Nephron progenitor cell (in vitro differentiated cells): ENCODE measurements at regions not wholly inside any gene's neighbourhood (a gene's known extent, or its start where the extent isn't known, plus 50 kb on each side); places are given as distances from the start of the nearest gene placed in this dataset.

Source experiments
- DNase-seq: peaks from one replicate; pipeline ENCODE4 v3.0.0; 2021
- H3K27ac Mint-ChIP-seq: 2 replicates; pipeline ENCODE4 v1.8.0; 2021; ENCODE audit warnings: mild to moderate bottlenecking, moderate library complexity, mixed read lengths
- H3K27me3 Mint-ChIP-seq: 2 replicates; pipeline ENCODE4 v1.8.0; 2021; ENCODE audit warnings: mild to moderate bottlenecking, low read depth, mixed read lengths; ENCODE audit not compliant: poor library complexity
- H3K36me3 Mint-ChIP-seq: 2 replicates; pipeline ENCODE4 v1.8.0; 2021; ENCODE audit warnings: low read depth, mixed read lengths
- H3K4me1 Mint-ChIP-seq: 2 replicates; pipeline ENCODE4 v1.8.0; 2021; ENCODE audit warnings: mixed read lengths
- H3K4me3 Mint-ChIP-seq: 2 replicates; pipeline ENCODE4 v1.8.0; 2021; ENCODE audit warnings: mild to moderate bottlenecking, moderate library complexity, mixed read lengths
- H3K9me3 Mint-ChIP-seq: 2 replicates; pipeline ENCODE4 v1.8.0; 2021; ENCODE audit warnings: mild to moderate bottlenecking, moderate library complexity, mixed read lengths
- TF ChIP-seq, protein P1 (sequence below): fragments of 200-600 bp; sonication (generic); IDR thresholded peaks from 2 replicates; pipeline ENCODE4 v1.5.0; 2021; ENCODE audit warnings: antibody characterized with exemption

DNA sequence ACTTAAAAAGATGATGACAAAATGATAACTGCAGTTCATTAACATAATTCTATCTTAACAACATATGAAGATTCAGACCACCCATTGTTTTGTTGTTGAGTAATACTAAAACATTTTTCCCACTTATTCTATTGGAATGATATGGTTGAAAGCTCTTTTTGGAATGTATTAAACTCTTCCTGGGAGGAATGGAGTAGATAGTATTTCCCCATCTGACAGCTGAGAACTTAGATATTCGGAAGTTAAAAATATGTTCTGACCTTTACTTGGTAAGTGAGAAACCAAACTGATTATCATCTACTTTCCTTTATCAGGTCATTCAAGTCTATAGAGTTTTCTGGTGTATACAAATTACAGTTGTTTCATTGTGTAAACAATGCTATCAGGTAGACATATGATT lies 452.9 kb downstream of the CSNK1G3 start:
- H3K27me3 Mint-ChIP-seq = no peaks in the 10 kb centered on the region
- TF ChIP-seq, protein P1, sequence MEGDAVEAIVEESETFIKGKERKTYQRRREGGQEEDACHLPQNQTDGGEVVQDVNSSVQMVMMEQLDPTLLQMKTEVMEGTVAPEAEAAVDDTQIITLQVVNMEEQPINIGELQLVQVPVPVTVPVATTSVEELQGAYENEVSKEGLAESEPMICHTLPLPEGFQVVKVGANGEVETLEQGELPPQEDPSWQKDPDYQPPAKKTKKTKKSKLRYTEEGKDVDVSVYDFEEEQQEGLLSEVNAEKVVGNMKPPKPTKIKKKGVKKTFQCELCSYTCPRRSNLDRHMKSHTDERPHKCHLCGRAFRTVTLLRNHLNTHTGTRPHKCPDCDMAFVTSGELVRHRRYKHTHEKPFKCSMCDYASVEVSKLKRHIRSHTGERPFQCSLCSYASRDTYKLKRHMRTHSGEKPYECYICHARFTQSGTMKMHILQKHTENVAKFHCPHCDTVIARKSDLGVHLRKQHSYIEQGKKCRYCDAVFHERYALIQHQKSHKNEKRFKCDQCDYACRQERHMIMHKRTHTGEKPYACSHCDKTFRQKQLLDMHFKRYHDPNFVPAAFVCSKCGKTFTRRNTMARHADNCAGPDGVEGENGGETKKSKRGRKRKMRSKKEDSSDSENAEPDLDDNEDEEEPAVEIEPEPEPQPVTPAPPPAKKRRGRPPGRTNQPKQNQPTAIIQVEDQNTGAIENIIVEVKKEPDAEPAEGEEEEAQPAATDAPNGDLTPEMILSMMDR = no peak
- H3K27ac Mint-ChIP-seq = no peak overlapping the region
- peaks cover 35% of the 10 kb centered on the region for H3K36me3 Mint-ChIP-seq
- no peaks in the 10 kb centered on the region for H3K4me1 Mint-ChIP-seq
- no peak overlapping the region for H3K4me3 Mint-ChIP-seq
- peaks cover 60% of the 10 kb centered on the region for H3K9me3 Mint-ChIP-seq
- DNase-seq = no peak

- Mint-ChIP-seq H3K4me1 (no peaks in the 10 kb centered on the region), H3K36me3 (peaks cover 42% of the 10 kb centered on the region), H3K9me3 (peaks cover 59% of the 10 kb centered on the region), H3K27me3 (no peaks in the 10 kb centered on the region), H3K4me3 (no peak overlapping the region), H3K27ac (no peak overlapping the region)
- TF ChIP-seq, protein P1 = no peak
- no peak for DNase-seq
Observed at GRCh38 chr5:123960526-123960925, 448.5 kb downstream of the CSNK1G3 start.

DNA sequence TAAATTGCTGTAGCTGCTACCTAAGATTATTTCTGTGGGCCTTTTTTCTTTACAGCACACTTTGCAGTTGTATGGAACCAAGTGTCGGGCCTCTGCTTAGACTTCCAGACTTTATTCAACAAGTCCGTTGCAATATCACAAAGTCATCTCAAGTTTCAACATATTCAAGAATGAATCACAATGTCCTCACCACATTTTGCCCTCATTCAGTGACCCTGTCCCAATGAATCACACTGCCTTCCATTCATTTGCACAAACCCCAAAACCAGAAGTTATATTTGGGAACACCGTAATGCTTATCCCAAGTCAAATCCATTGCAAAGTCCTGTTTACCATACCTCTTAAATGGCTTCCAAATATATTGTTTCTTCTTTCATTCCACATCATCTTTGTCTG lies 439.6 kb downstream of the CSNK1G3 start:
- peaks cover 21% of the 10 kb centered on the region for H3K36me3 Mint-ChIP-seq
- TF ChIP-seq, protein P1 = no peak

GRCh38 chr5:123950701-123951581 lies 439.0 kb downstream of the CSNK1G3 start:
- peaks cover 21% of the 10 kb centered on the region for H3K4me1 Mint-ChIP-seq
- no peak for DNase-seq
- H3K27me3 Mint-ChIP-seq = no peaks in the 10 kb centered on the region
- TF ChIP-seq, protein P1 = no peak
- no peak overlapping the region for H3K27ac Mint-ChIP-seq
- peaks cover 40% of the 10 kb centered on the region for H3K9me3 Mint-ChIP-seq
- H3K36me3 Mint-ChIP-seq = peaks cover 27% of the 10 kb centered on the region
- H3K4me3 Mint-ChIP-seq = no peak overlapping the region

More for the DNA sequence above, 439.6 kb downstream of the CSNK1G3 start:
- no peaks in the 10 kb centered on the region for H3K27me3 Mint-ChIP-seq
- H3K9me3 Mint-ChIP-seq = peaks cover 39% of the 10 kb centered on the region
- no peak overlapping the region for H3K4me3 Mint-ChIP-seq
- H3K27ac Mint-ChIP-seq = no peak overlapping the region
- peaks cover 21% of the 10 kb centered on the region for H3K4me1 Mint-ChIP-seq
- no peak for DNase-seq

DNA sequence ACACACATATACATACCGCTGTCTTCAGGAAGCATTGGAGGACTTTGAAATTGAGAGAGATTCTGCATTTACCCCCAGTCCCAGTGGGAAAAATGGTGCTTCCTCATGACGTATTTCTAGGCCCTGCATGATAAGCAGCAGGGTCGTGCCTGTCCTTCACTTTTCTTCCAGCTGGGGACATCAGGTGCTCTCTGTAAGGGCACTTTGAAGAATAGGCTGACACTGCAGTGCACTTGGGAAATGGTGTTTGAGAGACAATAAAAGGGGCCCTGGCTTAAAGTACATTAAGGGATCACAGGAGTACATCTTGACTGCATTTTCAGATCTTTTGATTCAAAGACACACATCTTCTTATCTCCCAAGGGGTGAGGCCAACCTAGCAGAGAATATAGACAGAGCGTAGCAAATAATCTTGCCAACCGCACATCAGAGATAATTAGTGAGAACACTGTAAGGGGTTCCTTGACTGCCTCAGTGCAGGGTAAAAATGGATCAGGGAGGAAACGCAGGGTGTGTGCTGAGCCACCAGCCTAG lies 437.9 kb downstream of the CSNK1G3 start:
- Mint-ChIP-seq H3K27ac (peak overlapping the region; percentile 55), H3K4me1 (peaks cover 21% of the 10 kb centered on the region), H3K9me3 (peaks cover 45% of the 10 kb centered on the region), H3K27me3 (no peaks in the 10 kb centered on the region), H3K36me3 (peaks cover 33% of the 10 kb centered on the region), H3K4me3 (no peak overlapping the region)
- no peak for DNase-seq
- TF ChIP-seq, protein P1 = no peak
